Left hindlimb (tissue), 1 donor: ENCODE measurements at regions not wholly inside any gene's neighbourhood (a gene's known extent, or its start where the extent isn't known, plus 50 kb on each side); places are given as distances from the start of the nearest gene placed in this dataset.
A peak's percentile ranks its signal among the peaks of the same experiment; 100 is the strongest.
"Not testable (repeated sequence)": the region's sequence is repeated elsewhere in the genome, so short reads cannot be mapped to it uniquely, and the experiment has no call there.

Experiments
- DNase-seq: peaks from one replicate; pipeline ENCODE4 v3.0.0-alpha.2; 2018

GRCh38 chrX:943035-943434, 269.4 kb downstream of the CRLF2 start:
- DNase-seq = no peak

- no peak for DNase-seq
These were observed 271.8 kb downstream of the CRLF2 start for GRCh38 chrX:940691-941090.

- no peak for DNase-seq
These were observed 275.3 kb downstream of the CRLF2 start for GRCh38 chrX:936979-937769.

- DNase-seq = no peak
These were observed 278.8 kb downstream of the CRLF2 start for GRCh38 chrX:933611-934010.

- DNase-seq = no peak
These were observed 283.8 kb downstream of the CRLF2 start for GRCh38 chrX:928606-929005.

GRCh38 chrX:926991-927390, 285.5 kb downstream of the CRLF2 start:
- no peak for DNase-seq

- no peak for DNase-seq
These were observed 286.4 kb downstream of the CRLF2 start for GRCh38 chrX:926070-926469.

- DNase-seq = no peak
These were observed 286.8 kb downstream of the CRLF2 start for GRCh38 chrX:925652-926061.

- no peak for DNase-seq
These were observed 287.4 kb downstream of the CRLF2 start for GRCh38 chrX:925094-925493.

- DNase-seq = no peak
These were observed 288.4 kb downstream of the CRLF2 start for GRCh38 chrX:924017-924416.

GRCh38 chrX:920234-920799, 289.7 kb downstream of the SHOX start:
- peak; percentile 92 for DNase-seq

GRCh38 chrX:916230-916599, 285.6 kb downstream of the SHOX start:
- no peak for DNase-seq

GRCh38 chrX:915427-916229, 285.0 kb downstream of the SHOX start:
- DNase-seq = no peak

- no peak for DNase-seq
These were observed 283.6 kb downstream of the SHOX start for GRCh38 chrX:914206-914605.

- no peak for DNase-seq
These were observed 282.1 kb downstream of the SHOX start for GRCh38 chrX:912677-913076.

GRCh38 chrX:909068-909467, 278.5 kb downstream of the SHOX start:
- not testable (repeated sequence) for DNase-seq

GRCh38 chrX:906586-906985, 276.0 kb downstream of the SHOX start:
- DNase-seq = no peak

GRCh38 chrX:905848-906566, 275.4 kb downstream of the SHOX start:
- peak; percentile 68 for DNase-seq

- DNase-seq = peak; percentile 57
These were observed 272.5 kb downstream of the SHOX start for GRCh38 chrX:903116-903515.

- no peak for DNase-seq
These were observed 265.7 kb downstream of the SHOX start for GRCh38 chrX:896256-896655.

- DNase-seq = no peak
These were observed 259.5 kb downstream of the SHOX start for GRCh38 chrX:889966-890651.

- DNase-seq = not testable (repeated sequence)
These were observed 257.1 kb downstream of the SHOX start for GRCh38 chrX:887724-888123.

GRCh38 chrX:883588-883987, 253.0 kb downstream of the SHOX start:
- no peak for DNase-seq
